Panc1 (cell line): ENCODE measurements at regions not wholly inside any gene's neighbourhood (a gene's known extent, or its start where the extent isn't known, plus 50 kb on each side); places are given as distances from the start of the nearest gene placed in this dataset.

Source experiments
- ATAC-seq: fragments of 200-7000 bp; cut with Tn5 transposase; 2 replicates; pipeline ENCODE4 v1.9.1; 2020; ENCODE audit warnings: mild to moderate bottlenecking, moderate library complexity
- BruUV-seq: library from RNA; stranded (reverse); fragments of 400-500 nt; replicated peaks from 2 replicates; lab custom pipeline; 2021; lab: Mats Ljungman, UMichigan
- CTCF ChIA-PET: fragments of 300-600 bp; sonication (Branson Sonifier 250); formaldehyde crosslinking; loops from one replicate; lab custom pipeline; 2022; ENCODE audit warnings: antibody characterized with exemption; lab: Charles Lee
- POLR2A ChIA-PET: fragments of 300-600 bp; sonication (Branson Sonifier 250); formaldehyde crosslinking; loops from one replicate; lab custom pipeline; 2022; ENCODE audit warnings: antibody characterized with exemption; lab: Charles Lee
- DNase-seq: peaks from one replicate; pipeline ENCODE4 v3.0.0-alpha.2; 2010; ENCODE audit warnings: low read depth, low spot score
- H3K27ac ChIP-seq: 2 replicates; pipeline ENCODE4 v1.5.1; 2011; ENCODE audit warnings: mild to moderate bottlenecking, low read length, inconsistent platforms
- H3K27me3 ChIP-seq: fragments of 200-500 bp; sonication (Bioruptor generic); 2 replicates; pipeline ENCODE4 v1.6.0; 2014; ENCODE audit warnings: low read length, inconsistent platforms; ENCODE audit not compliant: control insufficient read depth, insufficient read depth
- H3K36me3 ChIP-seq: fragments of 200-500 bp; sonication (Bioruptor generic); 2 replicates; pipeline ENCODE4 v1.5.1; 2014; ENCODE audit warnings: inconsistent platforms, mild to moderate bottlenecking, low read length, moderate library complexity; ENCODE audit not compliant: control insufficient read depth, insufficient read depth
- H3K4me1 ChIP-seq: 2 replicates; pipeline ENCODE4 v1.5.1; 2011; ENCODE audit warnings: inconsistent platforms, mild to moderate bottlenecking, low read length, moderate library complexity; ENCODE audit not compliant: control insufficient read depth, insufficient read depth
- H3K4me3 ChIP-seq, 2 experiments: 2 replicates each; pipeline ENCODE4 v1.5.1; 2011 to 2012; ENCODE audit warnings: low read depth in 2 of 2, low read length in 2 of 2, mild to moderate bottlenecking in 2 of 2, inconsistent platforms in 1 of 2, moderate library complexity in 1 of 2
- H3K9me3 ChIP-seq: fragments of 200-500 bp; sonication (Bioruptor generic); 2 replicates; pipeline ENCODE4 v1.5.1; 2014; ENCODE audit warnings: low read depth, mild to moderate bottlenecking, inconsistent platforms, low read length, moderate library complexity; ENCODE audit not compliant: control insufficient read depth, insufficient read depth
- POLR2AphosphoS5 ChIP-seq: IDR thresholded peaks from 2 replicates; pipeline ENCODE4 v1.6.1; 2012; ENCODE audit warnings: mild to moderate bottlenecking, low read depth, low read length, moderate library complexity
- SIN3A ChIP-seq: IDR thresholded peaks from 2 replicates; pipeline ENCODE4 v1.6.1; 2012; ENCODE audit warnings: low read depth, mild to moderate bottlenecking, low read length, moderate library complexity, borderline replicate concordance; ENCODE audit not compliant: insufficient read depth
- TCF7L2 ChIP-seq: IDR thresholded peaks from 2 replicates; pipeline ENCODE4 v1.6.1; 2011; ENCODE audit warnings: mild to moderate bottlenecking, low read depth, low read length, inconsistent platforms
- in situ Hi-C: cut with HindIII; loops from 2 replicates; pipeline ENCODE4 v1.10.0; 2016; ENCODE audit warnings: low sequenced_read_pairs, low pct_unique_long_range_greater_than_20kb
- intact Hi-C: fragments of 100-400 bp; cut with micrococcal nuclease; formaldehyde crosslinking; loops from one replicate; pipeline ENCODE4 v1.10.0; 2022; ENCODE audit not compliant: unreplicated experiment
- TF ChIP-seq, protein P1 (sequence below), 2 experiments: IDR thresholded peaks; 2 replicates each; pipeline ENCODE4 v1.6.1; 2011 to 2012; ENCODE audit warnings: low read depth in 2 of 2, control low read depth in 1 of 2, low read length in 1 of 2, mild to moderate bottlenecking in 1 of 2, moderate library complexity in 1 of 2; ENCODE audit not compliant: insufficient read depth in 1 of 2
- TF ChIP-seq, protein P2 (sequence below): fragments of 450-650 bp; IDR thresholded peaks from 2 replicates; pipeline ENCODE4 v1.5.1; 2017; ENCODE audit warnings: mild to moderate bottlenecking

DNA sequence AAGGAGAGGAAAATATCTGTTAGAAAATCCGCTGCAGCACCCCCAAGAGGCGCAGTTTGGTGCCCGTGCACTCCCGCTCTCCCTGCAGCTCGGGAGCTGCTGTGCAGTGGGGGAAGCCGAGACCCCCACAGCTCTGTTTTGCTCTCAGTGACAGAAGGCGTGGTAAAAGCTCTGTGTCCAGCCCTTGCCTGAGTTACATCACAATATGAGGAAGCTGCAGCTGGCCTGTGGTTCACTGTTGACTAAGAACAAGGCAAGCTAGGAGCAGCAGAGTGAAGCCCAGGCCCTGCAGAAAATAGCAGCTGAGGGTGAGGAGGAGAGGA lies 88.5 kb upstream of the ADRA2C start:
- H3K27me3 ChIP-seq = no peaks in the 10 kb centered on the region
- H3K27ac ChIP-seq = no peak overlapping the region
- no peak for ATAC-seq
- H3K36me3 ChIP-seq = no peaks in the 10 kb centered on the region
- no peak overlapping the region for H3K4me3 ChIP-seq
- no peaks in the 10 kb centered on the region for H3K9me3 ChIP-seq
- CTCF ChIA-PET = interaction anchor here (0.9 kb wide), 1 partner anchor 14 kb away, joined by 7 read pairs; no protein-coding TSS in a partner anchor
- no peak for DNase-seq
- POLR2A ChIA-PET = no interaction called here
- TF ChIP-seq SIN3A = no peak
- TF ChIP-seq, protein P1, sequence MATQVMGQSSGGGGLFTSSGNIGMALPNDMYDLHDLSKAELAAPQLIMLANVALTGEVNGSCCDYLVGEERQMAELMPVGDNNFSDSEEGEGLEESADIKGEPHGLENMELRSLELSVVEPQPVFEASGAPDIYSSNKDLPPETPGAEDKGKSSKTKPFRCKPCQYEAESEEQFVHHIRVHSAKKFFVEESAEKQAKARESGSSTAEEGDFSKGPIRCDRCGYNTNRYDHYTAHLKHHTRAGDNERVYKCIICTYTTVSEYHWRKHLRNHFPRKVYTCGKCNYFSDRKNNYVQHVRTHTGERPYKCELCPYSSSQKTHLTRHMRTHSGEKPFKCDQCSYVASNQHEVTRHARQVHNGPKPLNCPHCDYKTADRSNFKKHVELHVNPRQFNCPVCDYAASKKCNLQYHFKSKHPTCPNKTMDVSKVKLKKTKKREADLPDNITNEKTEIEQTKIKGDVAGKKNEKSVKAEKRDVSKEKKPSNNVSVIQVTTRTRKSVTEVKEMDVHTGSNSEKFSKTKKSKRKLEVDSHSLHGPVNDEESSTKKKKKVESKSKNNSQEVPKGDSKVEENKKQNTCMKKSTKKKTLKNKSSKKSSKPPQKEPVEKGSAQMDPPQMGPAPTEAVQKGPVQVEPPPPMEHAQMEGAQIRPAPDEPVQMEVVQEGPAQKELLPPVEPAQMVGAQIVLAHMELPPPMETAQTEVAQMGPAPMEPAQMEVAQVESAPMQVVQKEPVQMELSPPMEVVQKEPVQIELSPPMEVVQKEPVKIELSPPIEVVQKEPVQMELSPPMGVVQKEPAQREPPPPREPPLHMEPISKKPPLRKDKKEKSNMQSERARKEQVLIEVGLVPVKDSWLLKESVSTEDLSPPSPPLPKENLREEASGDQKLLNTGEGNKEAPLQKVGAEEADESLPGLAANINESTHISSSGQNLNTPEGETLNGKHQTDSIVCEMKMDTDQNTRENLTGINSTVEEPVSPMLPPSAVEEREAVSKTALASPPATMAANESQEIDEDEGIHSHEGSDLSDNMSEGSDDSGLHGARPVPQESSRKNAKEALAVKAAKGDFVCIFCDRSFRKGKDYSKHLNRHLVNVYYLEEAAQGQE (IDR thresholded peaks at IDR 0.05; ENCODE audit: insufficient read depth in 1 of 2, low read depth in 2 of 2, low read length in 1 of 2) = no peak
- TF ChIP-seq, protein P2, sequence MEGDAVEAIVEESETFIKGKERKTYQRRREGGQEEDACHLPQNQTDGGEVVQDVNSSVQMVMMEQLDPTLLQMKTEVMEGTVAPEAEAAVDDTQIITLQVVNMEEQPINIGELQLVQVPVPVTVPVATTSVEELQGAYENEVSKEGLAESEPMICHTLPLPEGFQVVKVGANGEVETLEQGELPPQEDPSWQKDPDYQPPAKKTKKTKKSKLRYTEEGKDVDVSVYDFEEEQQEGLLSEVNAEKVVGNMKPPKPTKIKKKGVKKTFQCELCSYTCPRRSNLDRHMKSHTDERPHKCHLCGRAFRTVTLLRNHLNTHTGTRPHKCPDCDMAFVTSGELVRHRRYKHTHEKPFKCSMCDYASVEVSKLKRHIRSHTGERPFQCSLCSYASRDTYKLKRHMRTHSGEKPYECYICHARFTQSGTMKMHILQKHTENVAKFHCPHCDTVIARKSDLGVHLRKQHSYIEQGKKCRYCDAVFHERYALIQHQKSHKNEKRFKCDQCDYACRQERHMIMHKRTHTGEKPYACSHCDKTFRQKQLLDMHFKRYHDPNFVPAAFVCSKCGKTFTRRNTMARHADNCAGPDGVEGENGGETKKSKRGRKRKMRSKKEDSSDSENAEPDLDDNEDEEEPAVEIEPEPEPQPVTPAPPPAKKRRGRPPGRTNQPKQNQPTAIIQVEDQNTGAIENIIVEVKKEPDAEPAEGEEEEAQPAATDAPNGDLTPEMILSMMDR = no peak
- no peak for TF ChIP-seq TCF7L2
- TF ChIP-seq POLR2AphosphoS5 = no peak
- H3K4me1 ChIP-seq = no peaks in the 10 kb centered on the region
- in situ Hi-C loops (no loop called here), intact Hi-C loops (no loop called here)
- no TSS peak for BruUV-seq

DNA sequence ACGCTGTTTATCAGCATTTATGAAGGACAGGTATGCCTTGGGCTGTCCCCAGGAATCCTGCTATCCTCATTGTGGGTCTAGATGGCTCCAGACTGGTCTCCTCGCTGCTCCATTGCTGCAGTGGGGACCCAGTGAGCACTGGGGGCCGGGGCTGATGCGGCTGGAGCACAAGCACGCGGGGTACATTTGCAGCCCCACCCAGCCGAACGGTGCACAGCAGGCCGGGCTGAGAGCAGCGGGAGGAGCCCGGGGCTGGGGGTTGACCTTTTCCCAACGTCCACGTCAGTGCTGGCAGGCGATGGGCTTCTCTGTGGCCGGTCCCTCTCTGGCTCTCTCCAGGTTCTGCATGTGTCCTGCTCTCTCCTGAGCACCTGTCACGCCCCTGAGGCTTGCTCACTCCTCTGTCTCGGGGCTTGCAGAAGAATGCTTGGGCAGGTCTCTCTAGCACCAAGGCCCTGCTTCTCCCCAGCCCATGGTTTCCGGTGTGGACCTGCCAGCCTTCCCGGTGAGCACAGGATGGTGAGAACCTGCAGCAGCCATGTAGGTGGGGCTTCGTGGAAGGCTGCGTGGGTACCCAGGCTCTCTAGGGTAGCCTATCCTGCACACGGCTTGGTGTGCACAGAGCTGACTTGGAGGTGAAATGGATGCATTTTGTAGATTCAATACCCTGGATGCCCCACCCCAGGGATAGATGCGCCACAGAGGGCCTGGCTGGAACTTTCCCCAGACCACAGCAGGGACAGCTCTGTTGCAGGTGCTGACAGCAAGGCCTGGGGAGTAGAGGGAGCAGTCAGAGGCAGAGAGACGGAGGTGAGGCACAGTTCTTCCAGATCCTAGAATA lies 89.1 kb upstream of the ADRA2C start:
- H3K4me1 ChIP-seq = no peaks in the 10 kb centered on the region
- H3K27ac ChIP-seq = no peak overlapping the region
- H3K9me3 ChIP-seq = no peaks in the 10 kb centered on the region
- no peaks in the 10 kb centered on the region for H3K27me3 ChIP-seq
- DNase-seq = no peak
- intact Hi-C loops = no loop called here
- no peak overlapping the region for H3K4me3 ChIP-seq
- H3K36me3 ChIP-seq = no peaks in the 10 kb centered on the region
- in situ Hi-C loops = no loop called here
- ChIA-PET CTCF (interaction anchor here (0.9 kb wide), 1 partner anchor 13 kb away, joined by 7 read pairs; no protein-coding TSS in a partner anchor), POLR2A (no interaction called here)
- TF ChIP-seq TCF7L2 (no peak), SIN3A (no peak), POLR2AphosphoS5 (no peak)
- TF ChIP-seq, protein P2 = no peak
- TF ChIP-seq, protein P1 (IDR thresholded peaks at IDR 0.05; ENCODE audit: insufficient read depth in 1 of 2, low read depth in 2 of 2, low read length in 1 of 2) = no peak
- no peak; the same call in 1 of the 2 replicates for ATAC-seq
- no TSS peak for BruUV-seq
